SJSA1 (cell line): ENCODE measurements at regions not wholly inside any gene's neighbourhood (a gene's known extent, or its start where the extent isn't known, plus 50 kb on each side); places are given as distances from the start of the nearest gene placed in this dataset.

Experiments
- DNase-seq, 2 experiments: peaks; one replicate each; pipeline ENCODE4 v3.0.0-alpha.2; 2015 to 2020; ENCODE audit warnings: low spot score in 2 of 2, low read depth in 1 of 2
- H3K27ac ChIP-seq: fragments of 250-450 bp; sonication (Bioruptor Pico); 2 replicates; pipeline ENCODE4 v1.5.1; 2020; ENCODE audit warnings: mild to moderate bottlenecking, moderate library complexity
- H3K27me3 ChIP-seq: fragments of 250-450 bp; sonication (Bioruptor Pico); replicated peaks from 2 replicates; pipeline ENCODE4 v1.5.1; 2020; ENCODE audit warnings: mild to moderate bottlenecking, moderate library complexity
- H3K36me3 ChIP-seq: fragments of 250-450 bp; sonication (Bioruptor Pico); 2 replicates; pipeline ENCODE4 v1.5.1; 2020; ENCODE audit warnings: mild to moderate bottlenecking
- H3K4me1 ChIP-seq: fragments of 250-450 bp; sonication (Bioruptor Pico); replicated peaks from 2 replicates; pipeline ENCODE4 v1.6.1; 2021; ENCODE audit warnings: mild to moderate bottlenecking
- H3K4me3 ChIP-seq: fragments of 250-450 bp; sonication (Bioruptor Pico); 2 replicates; pipeline ENCODE4 v1.5.1; 2020; ENCODE audit warnings: mild to moderate bottlenecking
- H3K9me3 ChIP-seq: fragments of 250-450 bp; sonication (Bioruptor Pico); replicated peaks from 2 replicates; pipeline ENCODE4 v1.5.1; 2020; ENCODE audit warnings: mild to moderate bottlenecking

DNA sequence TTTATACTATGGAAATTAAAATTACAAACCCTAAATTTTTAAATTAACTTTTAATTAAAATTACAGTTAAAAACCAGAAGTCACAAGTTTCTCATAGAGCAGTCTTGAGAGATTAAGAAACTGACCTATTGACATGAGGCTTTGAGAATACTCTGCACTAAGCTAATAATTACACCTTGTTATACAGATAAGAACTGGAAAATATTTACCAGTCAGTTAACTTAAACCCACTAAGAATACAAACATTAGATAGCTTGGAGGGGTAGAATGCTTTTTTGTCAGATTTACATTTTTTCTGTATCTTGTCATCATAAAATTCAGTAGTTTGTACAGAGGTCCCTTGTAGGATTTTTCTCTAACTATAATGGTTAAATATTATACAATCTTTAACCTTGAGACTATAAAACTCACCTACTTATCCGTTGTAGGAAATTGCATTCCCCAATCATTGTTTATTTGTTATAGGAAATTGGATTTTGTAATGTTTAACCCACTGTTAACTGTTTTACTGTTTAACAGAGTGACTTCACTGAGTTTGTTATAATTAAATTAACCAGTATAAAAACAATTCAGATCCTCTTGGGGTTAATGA is 219.7 kb upstream of the PKDCC start:
- Histone ChIP-seq H3K27me3 (peaks cover 8% of the 10 kb centered on the region), H3K27ac (no peak overlapping the region), H3K4me3 (no peak overlapping the region), H3K36me3 (no peaks in the 10 kb centered on the region), H3K9me3 (no peaks in the 10 kb centered on the region), H3K4me1 (no peaks in the 10 kb centered on the region; the same call in 1 of the 2 replicates)
- DNase-seq = no peak

DNA sequence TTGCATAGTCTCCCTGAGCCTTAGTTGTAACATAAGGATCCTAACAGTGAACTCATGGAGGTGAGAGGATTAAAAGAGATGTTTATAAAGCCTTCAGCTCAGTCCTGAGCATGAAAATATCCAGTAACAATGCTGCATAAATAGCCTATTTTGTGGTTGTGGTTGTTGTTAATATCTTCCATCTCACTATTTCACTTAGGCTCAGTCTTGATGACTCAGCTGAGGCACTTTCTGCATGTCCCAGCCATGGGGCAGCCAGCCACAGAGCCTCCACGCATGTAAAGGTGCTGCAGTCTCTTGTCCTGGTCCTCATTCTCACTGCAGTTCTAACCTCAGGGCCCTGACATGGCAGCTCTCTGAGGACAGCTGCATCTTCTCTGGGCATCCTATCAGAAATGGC is 218.8 kb upstream of the PKDCC start:
- H3K4me3 ChIP-seq = no peak overlapping the region
- no peaks in the 10 kb centered on the region for H3K36me3 ChIP-seq
- no peak overlapping the region for H3K27ac ChIP-seq

DNA sequence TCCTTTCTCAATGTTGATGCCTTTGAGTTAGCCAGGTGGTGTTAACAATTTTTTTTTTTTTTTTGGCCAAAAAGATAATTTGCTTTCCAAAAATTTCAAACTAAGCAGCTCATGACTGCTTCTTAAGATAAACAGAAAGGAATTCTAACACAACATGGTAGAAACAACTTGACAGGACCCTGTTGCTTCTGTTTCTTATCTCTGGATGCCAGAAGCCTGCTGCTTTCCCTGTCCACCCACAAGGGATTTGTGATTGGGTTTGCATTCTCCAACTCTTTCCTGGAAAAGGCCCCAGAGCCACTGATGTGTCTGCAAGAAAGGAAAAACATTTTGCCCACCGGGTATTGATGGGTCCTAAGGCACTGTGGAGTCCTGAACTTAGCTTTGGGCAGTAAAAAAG is 217.2 kb upstream of the PKDCC start:
- Histone ChIP-seq H3K4me1 (no peaks in the 10 kb centered on the region; the same call in 1 of the 2 replicates), H3K4me3 (no peak overlapping the region), H3K9me3 (no peaks in the 10 kb centered on the region), H3K27ac (no peak overlapping the region), H3K36me3 (no peaks in the 10 kb centered on the region), H3K27me3 (peaks cover 4% of the 10 kb centered on the region)
- no peak for DNase-seq

More for the DNA sequence above, 218.8 kb upstream of the PKDCC start:
- Histone ChIP-seq H3K9me3 (no peaks in the 10 kb centered on the region), H3K27me3 (peaks cover 8% of the 10 kb centered on the region), H3K4me1 (no peaks in the 10 kb centered on the region; the same call in 1 of the 2 replicates)
- DNase-seq = no peak

DNA sequence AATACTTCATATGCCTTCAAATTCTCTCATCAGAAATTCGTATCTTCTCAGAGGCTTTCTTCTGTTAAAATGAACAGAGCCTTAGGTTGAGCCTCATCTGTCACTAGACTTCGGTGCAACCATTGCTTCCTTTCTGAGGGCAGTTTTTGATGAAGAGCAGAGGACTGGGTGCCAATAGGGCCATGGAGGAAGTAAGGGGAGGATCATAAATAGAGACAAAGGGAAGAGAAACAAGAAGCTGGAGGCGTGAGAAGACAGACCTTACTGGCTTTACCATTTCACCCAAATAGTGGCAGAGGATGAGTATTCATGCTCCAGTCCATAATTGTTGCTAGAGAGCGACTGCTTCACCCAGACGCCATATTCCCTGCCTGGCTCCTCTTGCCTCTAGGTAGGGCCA is 215.6 kb upstream of the PKDCC start:
- no peaks in the 10 kb centered on the region for H3K4me1 ChIP-seq
- no peak overlapping the region for H3K27ac ChIP-seq
- no peak for DNase-seq
- H3K36me3 ChIP-seq = no peaks in the 10 kb centered on the region
- H3K9me3 ChIP-seq = no peaks in the 10 kb centered on the region
- H3K4me3 ChIP-seq = no peak overlapping the region
- H3K27me3 ChIP-seq = 0 out of 2 replicates have a peak, but pooled peaks cover 4% of the 10 kb centered on the region

DNA sequence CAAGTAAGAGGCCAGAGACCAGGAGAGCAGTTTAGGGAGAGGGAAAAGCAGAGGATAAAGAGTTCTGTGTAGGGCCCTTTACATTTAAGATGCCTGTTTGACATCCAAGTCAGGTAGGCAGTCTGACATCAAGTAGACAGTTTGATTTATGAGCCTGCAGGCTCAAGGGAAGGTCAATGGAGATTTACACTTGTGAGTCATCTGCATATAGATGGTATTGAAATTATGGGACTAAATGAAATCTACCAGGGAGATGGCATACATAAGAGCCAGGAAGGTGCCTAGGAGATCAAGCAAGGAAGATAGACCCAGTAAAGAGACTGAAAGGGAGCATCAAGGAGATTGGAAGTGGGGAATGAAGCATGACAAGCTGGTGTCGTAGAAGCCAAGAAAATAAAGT is 212.4 kb upstream of the PKDCC start:
- Histone ChIP-seq H3K9me3 (no peaks in the 10 kb centered on the region), H3K27me3 (0 out of 2 replicates have a peak, but pooled peaks cover 4% of the 10 kb centered on the region), H3K4me1 (no peaks in the 10 kb centered on the region; the same call in 1 of the 2 replicates), H3K36me3 (no peaks in the 10 kb centered on the region), H3K27ac (no peak overlapping the region), H3K4me3 (no peak overlapping the region)
- no peak for DNase-seq

DNA sequence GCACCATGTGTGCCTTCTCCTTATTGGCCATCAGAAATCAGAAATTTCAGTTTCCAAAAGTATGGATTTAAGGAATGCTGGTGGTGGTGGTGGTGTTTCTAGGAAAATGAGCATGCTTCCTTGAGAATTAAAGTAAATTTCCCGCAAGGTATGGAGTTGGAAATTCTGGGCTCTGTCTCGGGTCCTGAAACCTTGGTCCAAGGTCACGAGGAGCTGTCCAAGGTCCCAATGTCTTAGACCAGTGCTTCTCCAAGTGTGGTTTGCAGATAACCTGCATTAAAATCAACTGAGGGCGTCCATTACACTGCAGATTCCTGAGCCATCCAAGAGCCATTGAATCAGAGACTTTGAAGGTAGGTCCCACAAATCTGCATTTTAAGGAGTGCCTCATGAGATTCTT is 210.9 kb upstream of the PKDCC start:
- Histone ChIP-seq H3K4me3 (no peak overlapping the region), H3K36me3 (no peaks in the 10 kb centered on the region), H3K27me3 (no peaks in the 10 kb centered on the region), H3K9me3 (no peaks in the 10 kb centered on the region), H3K4me1 (peaks cover 8% of the 10 kb centered on the region), H3K27ac (no peak overlapping the region)
- DNase-seq = peak in 1 of 2 experiments; percentile 12

DNA sequence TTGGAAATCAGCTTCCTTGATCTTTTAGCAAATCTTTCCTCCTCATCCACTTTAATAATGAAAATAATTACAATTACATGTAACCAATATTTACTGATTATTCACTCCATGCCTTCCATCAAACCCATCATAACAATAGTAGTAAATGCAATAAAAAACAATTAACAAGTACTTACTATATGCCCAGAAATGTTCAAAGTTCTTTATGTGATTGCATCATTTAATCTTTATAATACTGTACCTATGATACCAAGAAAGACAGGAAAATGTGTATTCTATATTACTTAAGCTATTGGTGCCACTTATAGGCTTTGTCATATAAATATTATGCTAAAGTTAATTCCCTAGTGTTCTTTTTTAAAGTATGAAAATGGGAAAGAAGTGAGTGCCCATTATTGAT is 210.2 kb upstream of the PKDCC start:
- Histone ChIP-seq H3K4me3 (no peak overlapping the region), H3K4me1 (peaks cover 8% of the 10 kb centered on the region), H3K36me3 (no peaks in the 10 kb centered on the region), H3K9me3 (no peaks in the 10 kb centered on the region), H3K27ac (no peak overlapping the region), H3K27me3 (no peaks in the 10 kb centered on the region)
- DNase-seq = no peak

DNA sequence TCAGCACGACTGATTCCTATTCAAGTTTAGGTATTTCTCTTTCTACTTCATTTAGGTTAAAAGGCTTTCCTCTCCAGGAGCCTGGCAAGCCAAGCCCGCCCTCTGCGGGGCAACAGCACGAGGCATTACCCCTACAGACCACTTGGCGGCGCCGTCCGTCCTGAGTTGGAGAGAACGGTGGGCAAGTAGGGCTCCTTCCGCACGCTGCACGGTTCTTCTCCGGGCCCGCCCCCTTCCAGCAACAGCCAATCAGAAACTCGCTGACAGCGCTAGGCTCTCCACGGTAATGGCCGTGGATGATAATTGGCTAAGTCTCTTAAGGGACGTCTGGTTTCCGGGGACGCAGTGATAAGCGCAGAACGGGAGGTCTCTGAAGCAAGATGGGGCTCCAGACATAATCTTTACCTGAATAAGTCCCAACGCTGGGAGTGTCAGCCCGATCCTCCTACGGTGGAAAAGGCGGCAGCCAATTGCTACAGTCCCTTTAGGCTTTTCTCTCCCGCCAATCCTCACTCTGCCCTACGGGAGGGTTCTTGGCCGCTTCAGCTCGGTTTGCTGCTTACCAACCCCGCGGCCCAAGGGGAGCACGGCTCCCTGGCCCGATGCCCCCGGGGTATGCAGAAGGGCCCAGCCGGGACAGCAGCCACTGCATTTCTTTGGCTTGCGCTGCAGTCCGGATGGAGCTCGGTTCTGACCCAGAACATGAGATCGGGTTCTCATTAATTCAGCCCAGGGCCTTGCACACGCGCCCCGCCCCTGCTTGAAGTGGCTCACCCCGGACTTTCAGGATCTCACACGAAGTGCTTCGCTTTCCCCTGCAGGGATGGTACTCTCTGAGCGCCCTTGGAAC is 206.9 kb upstream of the PKDCC start:
- peak; percentile 97 for DNase-seq
- H3K4me3 ChIP-seq = peak overlapping the region; percentile 50
- H3K27me3 ChIP-seq = no peaks in the 10 kb centered on the region
- H3K27ac ChIP-seq = peak overlapping the region; percentile 25
- no peaks in the 10 kb centered on the region for H3K36me3 ChIP-seq
- no peaks in the 10 kb centered on the region for H3K9me3 ChIP-seq
- H3K4me1 ChIP-seq = peaks cover 8% of the 10 kb centered on the region

DNA sequence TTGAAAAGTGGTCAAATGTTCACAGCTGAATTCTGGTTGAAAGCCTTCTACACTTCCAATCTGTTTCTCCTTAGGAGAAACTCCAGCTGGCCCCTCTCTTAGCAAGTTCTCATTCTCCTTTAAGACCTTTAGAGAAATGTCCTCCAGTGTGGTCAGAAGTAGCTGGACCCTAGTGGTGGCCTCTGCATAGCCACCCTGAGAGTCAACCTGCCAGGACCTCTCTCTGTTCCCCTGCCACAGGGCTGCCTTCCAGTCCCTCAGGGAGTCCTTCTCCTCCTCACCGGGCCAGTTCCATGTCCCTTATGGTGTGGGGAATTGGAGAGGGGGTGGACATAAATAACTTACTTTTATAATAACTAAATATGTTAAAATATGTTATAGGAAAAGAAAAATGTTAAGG is 200.9 kb upstream of the PKDCC start:
- Histone ChIP-seq H3K9me3 (no peaks in the 10 kb centered on the region), H3K27me3 (no peaks in the 10 kb centered on the region; the same call in 1 of the 2 replicates), H3K36me3 (no peaks in the 10 kb centered on the region), H3K4me3 (no peak overlapping the region), H3K4me1 (no peaks in the 10 kb centered on the region; the same call in 1 of the 2 replicates), H3K27ac (no peak overlapping the region)
- no peak for DNase-seq

DNA sequence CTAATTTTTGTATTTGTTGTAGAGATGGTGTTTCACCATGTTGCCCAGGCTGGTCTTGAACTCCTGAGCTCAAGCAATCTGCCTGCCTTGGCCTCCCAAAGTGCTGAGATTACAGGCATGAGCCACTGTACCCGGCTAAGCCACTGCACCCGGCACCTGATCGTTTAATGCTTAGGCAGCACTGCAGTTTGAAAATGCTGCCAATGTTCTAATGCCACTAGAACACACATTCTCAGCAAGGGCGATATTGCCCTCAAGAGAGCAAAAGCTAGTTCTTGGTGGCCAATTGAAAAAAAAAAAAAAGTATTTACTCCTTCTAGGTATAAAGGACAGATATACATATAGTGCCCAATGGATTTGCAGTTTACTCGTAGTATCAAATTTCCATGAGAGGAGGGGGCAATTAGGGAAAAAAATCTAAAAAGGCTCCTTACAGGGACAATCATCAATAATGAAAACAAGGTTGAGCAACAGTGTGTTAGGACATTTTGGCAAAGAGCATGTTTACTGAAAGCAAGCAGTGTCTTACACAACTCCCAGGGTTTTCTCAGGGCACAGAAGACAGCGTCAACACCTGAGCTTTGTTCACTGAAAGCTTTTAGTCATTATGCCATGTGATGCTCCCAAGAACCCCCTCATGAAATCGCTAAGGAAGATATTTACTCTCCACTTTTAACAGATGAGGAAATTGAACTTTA is 199.9 kb upstream of the PKDCC start:
- DNase-seq = no peak
- Histone ChIP-seq H3K4me3 (no peak overlapping the region), H3K27ac (no peak overlapping the region), H3K9me3 (no peaks in the 10 kb centered on the region), H3K4me1 (no peaks in the 10 kb centered on the region), H3K36me3 (no peaks in the 10 kb centered on the region), H3K27me3 (no peaks in the 10 kb centered on the region; the same call in 1 of the 2 replicates)

DNA sequence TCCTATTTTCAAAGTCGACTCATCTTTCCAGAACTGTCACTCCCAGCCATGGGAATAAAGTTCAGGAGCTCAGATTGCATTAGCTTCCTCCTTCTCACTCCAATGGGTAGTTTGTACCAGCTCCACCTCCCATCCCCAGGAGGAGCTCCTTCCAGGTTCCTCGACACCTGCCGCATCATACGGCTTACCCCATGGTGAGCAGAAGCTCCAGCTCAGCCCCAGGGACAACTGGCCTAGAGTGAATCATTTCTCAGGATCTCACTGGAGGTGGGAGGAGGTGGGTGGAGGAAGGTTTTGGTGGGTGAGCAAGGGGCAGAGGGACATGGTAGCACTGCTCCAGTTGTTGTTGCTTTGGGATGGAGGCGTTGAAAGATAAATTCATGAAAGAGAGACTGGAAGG is 196.3 kb upstream of the PKDCC start:
- H3K27me3 ChIP-seq = no peaks in the 10 kb centered on the region; the same call in 1 of the 2 replicates
- H3K9me3 ChIP-seq = no peaks in the 10 kb centered on the region
- no peak for DNase-seq
- H3K36me3 ChIP-seq = no peaks in the 10 kb centered on the region
- H3K4me3 ChIP-seq = no peak overlapping the region
- no peak overlapping the region for H3K27ac ChIP-seq
- peaks cover 4% of the 10 kb centered on the region for H3K4me1 ChIP-seq

DNA sequence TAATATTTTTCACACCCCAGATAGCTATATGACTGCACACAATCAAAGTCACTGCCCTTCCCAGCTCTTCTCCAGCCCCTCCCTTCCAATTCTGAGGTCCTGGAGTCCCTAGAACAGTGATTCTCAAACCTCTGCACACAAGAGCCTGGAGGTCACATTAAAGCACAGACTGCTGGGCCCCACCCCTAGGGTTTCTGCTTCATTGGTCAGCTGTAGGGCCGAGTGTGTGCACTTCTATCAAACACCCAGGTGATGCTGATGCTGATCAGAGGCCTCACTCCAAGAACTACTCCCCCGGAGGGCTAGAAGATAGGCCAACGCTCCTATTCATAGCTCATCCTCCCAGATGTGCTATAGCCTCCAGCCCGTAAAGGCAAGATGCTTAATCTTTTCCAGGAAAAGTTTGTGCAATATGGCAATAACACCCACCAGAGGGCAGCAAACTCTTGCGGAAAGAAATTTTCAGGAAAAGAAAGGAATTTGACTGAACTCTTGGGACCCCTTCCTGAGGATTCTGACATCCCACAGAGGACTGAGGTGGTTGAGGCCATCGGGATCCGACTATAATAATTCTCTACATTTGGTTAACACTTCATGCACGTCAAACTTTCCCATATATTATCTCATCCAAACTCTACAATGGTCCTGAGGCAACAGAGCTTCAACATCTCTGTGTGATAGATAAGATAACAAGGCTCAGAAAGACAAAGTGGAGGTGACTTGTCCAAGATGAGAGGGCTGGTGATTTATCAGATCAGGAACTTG is 194.2 kb upstream of the PKDCC start:
- no peaks in the 10 kb centered on the region for H3K27me3 ChIP-seq
- no peaks in the 10 kb centered on the region for H3K9me3 ChIP-seq
- H3K4me3 ChIP-seq = no peak overlapping the region
- no peak overlapping the region for H3K27ac ChIP-seq
- no peaks in the 10 kb centered on the region for H3K36me3 ChIP-seq
- H3K4me1 ChIP-seq = peaks cover 4% of the 10 kb centered on the region
- DNase-seq = peak; percentile 64 to 78

DNA sequence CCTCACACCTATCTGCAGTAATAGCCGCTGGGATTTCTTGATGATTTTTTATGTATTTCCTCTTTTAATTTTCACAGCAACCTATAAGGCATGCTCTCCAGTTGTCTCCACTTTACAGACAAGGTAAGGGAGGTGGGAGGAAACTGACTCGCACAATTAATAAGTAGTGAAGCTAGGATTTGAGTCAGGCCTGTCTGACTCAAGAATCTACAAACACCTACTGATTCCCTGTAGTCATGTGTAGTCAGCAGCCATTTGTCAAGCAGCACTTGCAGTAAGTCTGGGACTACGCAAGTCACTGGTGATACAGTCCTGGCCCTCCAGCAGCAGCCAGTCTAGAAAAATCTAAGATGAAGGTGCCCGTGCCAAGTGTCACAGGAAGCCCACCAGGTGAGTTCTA is 193.6 kb upstream of the PKDCC start:
- Histone ChIP-seq H3K27ac (no peak overlapping the region), H3K9me3 (no peaks in the 10 kb centered on the region), H3K27me3 (no peaks in the 10 kb centered on the region), H3K36me3 (no peaks in the 10 kb centered on the region), H3K4me1 (peaks cover 4% of the 10 kb centered on the region), H3K4me3 (no peak overlapping the region)
- DNase-seq = no peak
